ENCODE measurements at regions not wholly inside any gene's neighbourhood (a gene's known extent, or its start where the extent isn't known, plus 50 kb on each side); places are given as distances from the start of the nearest gene placed in this dataset.
"Not testable (repeated sequence)": the region's sequence is repeated elsewhere in the genome, so short reads cannot be mapped to it uniquely, and the experiment has no call there.

- no peaks in the 10 kb centered on the region for H3K9me3 Mint-ChIP-seq
- H3K36me3 Mint-ChIP-seq (ENCODE audit: low read depth): no peaks in the 10 kb centered on the region
- no peaks in the 10 kb centered on the region for H3K4me1 Mint-ChIP-seq (ENCODE audit: low read depth)
- peaks cover 6% of the 10 kb centered on the region for H3K27me3 Mint-ChIP-seq
- no peak overlapping the region for H3K27ac Mint-ChIP-seq
- no peak overlapping the region for H3K4me3 Mint-ChIP-seq
Observed at GRCh38 chr1:101532377-101532776, 295.6 kb downstream of the S1PR1 start.

- no peaks in the 10 kb centered on the region for H3K36me3 Mint-ChIP-seq (ENCODE audit: low read depth)
- H3K4me3 Mint-ChIP-seq: no peak overlapping the region
- peaks cover 22% of the 10 kb centered on the region for H3K27me3 Mint-ChIP-seq
- H3K4me1 Mint-ChIP-seq (ENCODE audit: low read depth): no peaks in the 10 kb centered on the region
- no peaks in the 10 kb centered on the region for H3K9me3 Mint-ChIP-seq
- no peak overlapping the region for H3K27ac Mint-ChIP-seq
Observed at GRCh38 chr1:101540161-101540560, 303.3 kb downstream of the S1PR1 start.

DNA sequence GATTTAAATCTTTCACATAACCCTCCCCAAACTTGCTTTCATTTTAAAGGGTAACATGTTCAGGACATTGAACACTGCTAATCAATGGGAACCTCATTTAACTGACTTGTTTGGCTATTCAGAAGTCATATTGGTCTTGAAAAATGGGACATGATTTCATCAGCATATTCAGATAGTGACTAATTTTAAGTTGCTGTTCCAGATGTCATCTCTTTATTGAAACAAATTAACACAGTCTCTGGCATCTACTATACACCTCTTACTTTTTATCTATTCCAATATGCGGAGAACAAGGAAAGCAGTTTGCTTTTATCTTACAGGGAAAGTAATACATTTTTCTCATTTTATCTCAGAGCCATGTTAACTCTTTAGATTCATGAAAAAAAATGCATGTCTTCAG is 310.1 kb downstream of the S1PR1 start:
- Mint-ChIP-seq H3K9me3 (no peaks in the 10 kb centered on the region), H3K36me3 (ENCODE audit: low read depth) (no peaks in the 10 kb centered on the region), H3K27me3 (peaks cover 5% of the 10 kb centered on the region)

GRCh38 chr1:101547357-101547756 is 310.5 kb downstream of the S1PR1 start:
- no peaks in the 10 kb centered on the region for H3K36me3 Mint-ChIP-seq (ENCODE audit: low read depth)

More for the DNA sequence above, 310.1 kb downstream of the S1PR1 start:
- no peaks in the 10 kb centered on the region for H3K4me1 Mint-ChIP-seq (ENCODE audit: low read depth)
- no peak overlapping the region for H3K4me3 Mint-ChIP-seq
- no peak overlapping the region for H3K27ac Mint-ChIP-seq

GRCh38 chr1:101548376-101548775 is 311.6 kb downstream of the S1PR1 start:
- H3K27me3 Mint-ChIP-seq: no peaks in the 10 kb centered on the region
- no peak overlapping the region for H3K27ac Mint-ChIP-seq
- H3K4me3 Mint-ChIP-seq: no peak overlapping the region
- no peaks in the 10 kb centered on the region for H3K9me3 Mint-ChIP-seq
- H3K4me1 Mint-ChIP-seq (ENCODE audit: low read depth): no peaks in the 10 kb centered on the region
- no peaks in the 10 kb centered on the region for H3K36me3 Mint-ChIP-seq (ENCODE audit: low read depth)

More at GRCh38 chr1:101547357-101547756, 310.5 kb downstream of the S1PR1 start:
- Mint-ChIP-seq H3K4me1 (ENCODE audit: low read depth) (no peaks in the 10 kb centered on the region), H3K27ac (no peak overlapping the region), H3K9me3 (no peaks in the 10 kb centered on the region), H3K4me3 (no peak overlapping the region), H3K27me3 (peaks cover 5% of the 10 kb centered on the region)

- Mint-ChIP-seq H3K27ac (no peak overlapping the region), H3K36me3 (ENCODE audit: low read depth) (no peaks in the 10 kb centered on the region), H3K27me3 (no peaks in the 10 kb centered on the region), H3K4me3 (no peak overlapping the region), H3K9me3 (no peaks in the 10 kb centered on the region), H3K4me1 (ENCODE audit: low read depth) (no peaks in the 10 kb centered on the region)
Observed at GRCh38 chr1:101550581-101550980, 313.8 kb downstream of the S1PR1 start.

DNA sequence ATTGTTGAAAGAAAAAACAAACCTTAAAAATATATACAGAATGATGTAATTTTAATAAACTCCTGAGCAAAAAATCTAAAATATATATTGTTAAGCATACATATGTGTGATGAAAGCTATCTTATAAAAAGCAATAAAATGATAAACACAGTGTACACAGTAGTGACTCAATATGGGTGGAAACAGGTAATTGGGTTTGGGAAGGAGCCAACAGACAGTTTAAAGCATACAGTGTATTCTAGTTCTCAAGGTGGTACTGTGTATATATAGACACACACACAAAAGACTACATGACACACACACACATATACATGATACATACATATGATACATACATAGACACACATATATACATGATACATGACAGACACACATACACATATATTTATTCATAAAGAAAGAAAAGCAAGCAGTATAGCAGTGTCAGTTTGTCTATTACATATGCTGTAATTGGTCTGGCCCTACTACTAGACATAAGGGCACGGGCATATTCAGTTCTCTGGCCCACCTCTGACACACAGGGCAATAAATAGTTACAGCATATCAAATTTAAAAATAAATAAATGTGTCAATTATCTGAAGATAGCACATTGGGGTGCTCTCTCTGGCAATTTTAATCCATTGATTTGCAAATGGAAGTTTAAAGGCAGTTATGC is 330.2 kb downstream of the S1PR1 start:
- H3K27me3 Mint-ChIP-seq: peaks cover 16% of the 10 kb centered on the region
- no peak overlapping the region for H3K27ac Mint-ChIP-seq
- H3K4me1 Mint-ChIP-seq (ENCODE audit: low read depth): no peaks in the 10 kb centered on the region
- no peaks in the 10 kb centered on the region for H3K9me3 Mint-ChIP-seq
- H3K4me3 Mint-ChIP-seq: no peak overlapping the region
- H3K36me3 Mint-ChIP-seq (ENCODE audit: low read depth): no peaks in the 10 kb centered on the region

DNA sequence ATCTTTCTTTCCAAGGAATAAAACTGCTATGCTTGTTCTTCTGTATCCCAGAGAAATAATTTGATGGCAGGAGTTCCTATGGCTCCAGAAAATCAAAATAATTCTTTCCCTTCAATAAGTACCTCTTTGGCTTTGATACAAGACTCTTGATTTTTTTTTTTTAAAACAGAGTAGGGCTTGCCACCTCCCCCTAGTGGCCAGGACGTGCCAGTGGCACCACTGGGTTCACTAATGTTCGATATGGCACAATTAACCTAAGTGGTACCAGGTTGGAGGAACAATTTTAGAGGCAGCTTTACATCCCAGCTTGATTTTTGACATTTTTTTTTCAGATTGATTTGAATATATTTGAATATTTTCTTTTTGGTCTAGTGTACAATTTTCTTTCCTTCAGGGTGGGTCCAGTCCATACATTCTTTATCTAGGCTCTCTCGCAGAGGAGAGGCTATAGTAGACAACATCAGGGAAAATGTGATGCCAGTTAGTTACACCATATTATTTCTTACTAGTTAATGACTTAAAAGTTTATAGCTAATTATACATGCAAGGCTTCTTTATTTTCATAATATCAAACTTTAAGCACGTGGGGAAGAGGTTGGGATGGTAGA is 330.9 kb downstream of the S1PR1 start:
- Mint-ChIP-seq H3K4me1 (ENCODE audit: low read depth) (no peaks in the 10 kb centered on the region), H3K27ac (no peak overlapping the region), H3K9me3 (no peaks in the 10 kb centered on the region), H3K36me3 (ENCODE audit: low read depth) (no peaks in the 10 kb centered on the region), H3K27me3 (peaks cover 16% of the 10 kb centered on the region), H3K4me3 (no peak overlapping the region)

GRCh38 chr1:101587741-101588140 is 350.9 kb downstream of the S1PR1 start:
- Mint-ChIP-seq H3K36me3 (ENCODE audit: low read depth) (no peaks in the 10 kb centered on the region), H3K9me3 (no peaks in the 10 kb centered on the region), H3K4me1 (ENCODE audit: low read depth) (no peaks in the 10 kb centered on the region), H3K4me3 (no peak overlapping the region), H3K27me3 (peaks cover 23% of the 10 kb centered on the region), H3K27ac (no peak overlapping the region)

DNA sequence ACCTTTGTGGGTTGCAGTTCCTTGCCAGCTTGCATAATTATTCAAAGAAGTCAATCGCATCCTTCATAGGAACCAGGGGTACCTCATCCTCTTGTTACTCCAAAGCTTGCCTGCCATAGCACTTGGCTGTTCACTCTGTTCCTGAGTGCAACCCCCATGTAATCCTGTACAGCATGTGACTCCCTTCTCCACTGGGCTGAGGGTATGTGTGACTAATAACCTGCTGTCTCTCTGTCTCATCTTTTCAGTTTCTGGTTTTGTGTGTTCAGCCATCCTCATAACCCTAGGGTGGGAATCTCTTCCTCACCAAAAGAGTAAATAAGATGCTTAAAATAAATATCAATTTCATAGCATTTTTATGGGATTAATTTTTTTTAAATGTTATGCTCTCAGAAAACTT is 351.9 kb downstream of the S1PR1 start:
- Mint-ChIP-seq H3K27me3 (peaks cover 21% of the 10 kb centered on the region), H3K36me3 (ENCODE audit: low read depth) (no peaks in the 10 kb centered on the region), H3K4me3 (no peak overlapping the region), H3K27ac (no peak overlapping the region), H3K4me1 (ENCODE audit: low read depth) (no peaks in the 10 kb centered on the region), H3K9me3 (no peaks in the 10 kb centered on the region)

DNA sequence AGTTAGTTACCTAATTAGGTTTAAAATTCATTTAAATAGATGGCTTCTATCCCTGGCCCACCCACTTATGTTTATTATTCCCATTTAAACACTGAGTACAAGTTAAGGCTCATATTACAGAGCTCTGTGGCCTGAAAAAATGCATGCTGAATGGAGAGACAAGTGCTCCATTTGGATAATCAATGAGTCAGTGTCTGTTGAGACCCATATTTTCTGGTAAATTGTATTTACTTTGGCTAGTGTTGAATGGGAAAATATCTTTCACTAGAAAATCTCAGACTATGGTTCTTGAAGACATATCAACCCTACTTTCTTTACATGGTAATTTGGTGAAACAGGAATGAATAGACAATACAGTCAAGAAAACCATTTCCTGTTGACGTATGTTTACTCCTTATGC is 356.0 kb downstream of the S1PR1 start:
- Mint-ChIP-seq H3K4me3 (no peak overlapping the region), H3K27me3 (peaks cover 15% of the 10 kb centered on the region), H3K4me1 (ENCODE audit: low read depth) (no peaks in the 10 kb centered on the region), H3K27ac (no peak overlapping the region), H3K9me3 (no peaks in the 10 kb centered on the region), H3K36me3 (ENCODE audit: low read depth) (no peaks in the 10 kb centered on the region)

- Mint-ChIP-seq H3K36me3 (ENCODE audit: low read depth) (no peaks in the 10 kb centered on the region), H3K9me3 (no peaks in the 10 kb centered on the region), H3K27me3 (peaks cover 4% of the 10 kb centered on the region), H3K4me1 (ENCODE audit: low read depth) (no peaks in the 10 kb centered on the region), H3K27ac (no peak overlapping the region), H3K4me3 (no peak overlapping the region)
Observed at GRCh38 chr1:101595881-101596374, 359.1 kb downstream of the S1PR1 start.

DNA sequence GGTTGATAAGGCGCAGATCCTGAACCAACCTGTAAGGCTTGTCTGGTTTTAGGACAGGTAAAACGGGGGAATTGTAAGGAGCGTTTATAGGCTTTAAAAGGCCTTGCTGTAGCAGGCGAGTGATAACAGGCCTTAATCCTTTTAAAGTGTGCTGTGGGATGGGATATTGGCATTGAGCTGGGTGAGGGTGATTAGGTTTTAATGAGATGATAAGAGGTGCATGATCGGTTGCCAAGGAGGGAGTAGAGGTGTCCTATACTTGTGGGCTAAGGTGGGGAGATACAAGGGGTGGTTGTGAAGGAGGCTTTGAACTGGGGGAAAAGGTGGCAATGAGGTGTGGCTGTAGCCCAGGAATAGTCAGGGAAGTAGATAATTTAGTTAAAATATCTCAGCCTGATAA is 363.8 kb downstream of the S1PR1 start:
- not testable (repeated sequence) for H3K4me1 Mint-ChIP-seq (ENCODE audit: low read depth)

DNA sequence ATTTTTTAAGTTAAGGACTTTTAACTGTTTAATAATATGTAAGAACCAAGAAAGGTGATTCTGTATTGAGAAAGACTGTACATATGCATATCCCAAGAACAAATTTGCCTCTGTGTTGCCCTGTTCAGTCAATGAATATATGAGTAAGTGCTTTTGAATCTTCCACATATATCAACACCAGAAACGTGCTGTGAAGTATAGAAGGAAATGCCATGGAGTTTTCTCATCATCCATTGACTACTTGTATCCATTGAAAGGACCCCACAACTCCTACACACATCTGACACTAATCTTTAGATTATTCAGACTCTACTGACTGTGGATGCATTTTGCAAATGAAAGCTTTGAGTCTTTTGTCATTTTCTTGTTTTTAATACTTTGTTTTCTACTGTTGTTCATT is 366.9 kb downstream of the S1PR1 start:
- H3K36me3 Mint-ChIP-seq (ENCODE audit: low read depth): no peaks in the 10 kb centered on the region
- no peak overlapping the region for H3K4me3 Mint-ChIP-seq
- no peak overlapping the region for H3K27ac Mint-ChIP-seq
- peaks cover 8% of the 10 kb centered on the region for H3K27me3 Mint-ChIP-seq
- no peaks in the 10 kb centered on the region for H3K4me1 Mint-ChIP-seq (ENCODE audit: low read depth)
- no peaks in the 10 kb centered on the region for H3K9me3 Mint-ChIP-seq

More for the DNA sequence above, 363.8 kb downstream of the S1PR1 start:
- not testable (repeated sequence) for H3K27me3 Mint-ChIP-seq; H3K36me3 Mint-ChIP-seq (ENCODE audit: low read depth); H3K4me3 Mint-ChIP-seq; H3K27ac Mint-ChIP-seq; H3K9me3 Mint-ChIP-seq

DNA sequence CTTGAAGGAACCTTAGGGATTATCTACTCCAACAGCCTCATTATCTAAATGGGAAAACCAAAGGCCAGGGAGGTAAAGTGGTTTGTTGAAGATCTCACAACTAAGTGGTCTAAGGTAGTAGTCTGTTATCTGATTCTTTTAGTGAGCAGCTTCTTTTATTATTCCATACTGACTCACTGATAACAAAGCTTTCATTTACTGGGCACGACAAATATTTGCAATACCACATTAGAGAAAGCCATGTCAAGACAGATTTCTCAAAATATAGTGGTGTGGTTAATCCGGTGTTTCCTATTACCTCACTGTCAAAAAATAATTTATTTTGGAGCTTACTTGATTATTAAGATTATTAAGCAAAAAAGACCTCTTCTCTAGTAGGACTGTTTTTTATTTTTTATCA is 369.1 kb downstream of the S1PR1 start:
- H3K4me1 Mint-ChIP-seq (ENCODE audit: low read depth): no peaks in the 10 kb centered on the region
- H3K27ac Mint-ChIP-seq: no peak overlapping the region
- no peak overlapping the region for H3K4me3 Mint-ChIP-seq
- H3K9me3 Mint-ChIP-seq: peaks cover 9% of the 10 kb centered on the region
- peaks cover 8% of the 10 kb centered on the region for H3K27me3 Mint-ChIP-seq
- no peaks in the 10 kb centered on the region for H3K36me3 Mint-ChIP-seq (ENCODE audit: low read depth)

GRCh38 chr1:101613546-101613945 is 376.7 kb downstream of the S1PR1 start:
- Mint-ChIP-seq H3K9me3 (peaks cover 9% of the 10 kb centered on the region), H3K27ac (no peak overlapping the region), H3K4me1 (ENCODE audit: low read depth) (no peaks in the 10 kb centered on the region), H3K4me3 (no peak overlapping the region), H3K36me3 (ENCODE audit: low read depth) (no peaks in the 10 kb centered on the region), H3K27me3 (no peaks in the 10 kb centered on the region)
